Spinal cord (tissue), 9 donors: ENCODE measurements at regions not wholly inside any gene's neighbourhood (a gene's known extent, or its start where the extent isn't known, plus 50 kb on each side); places are given as distances from the start of the nearest gene placed in this dataset.

Source experiments
- DNase-seq, 6 donors: peaks; one replicate each; pipeline versions ENCODE4 v3.0.0 to v3.0.0-alpha.2; 2013 to 2015; ENCODE audit warnings: low spot score in 6 of 6, low read depth in 4 of 6
- H3K27ac ChIP-seq: one replicate; pipeline ENCODE4 v1.5.1; 2013; ENCODE audit warnings: low read depth, low read length, control low read depth
- H3K27me3 ChIP-seq: one replicate; pipeline ENCODE4 v1.6.1; 2013; ENCODE audit warnings: low read length; ENCODE audit not compliant: control insufficient read depth, insufficient read depth
- H3K36me3 ChIP-seq: one replicate; pipeline ENCODE4 v1.6.1; 2013; ENCODE audit warnings: low read length; ENCODE audit not compliant: control insufficient read depth, insufficient read depth
- H3K4me1 ChIP-seq: one replicate; pipeline ENCODE4 v1.6.1; 2013; ENCODE audit warnings: low read length; ENCODE audit not compliant: control insufficient read depth, insufficient read depth
- H3K4me3 ChIP-seq: one replicate; pipeline ENCODE4 v1.5.1; 2013; ENCODE audit warnings: low read depth, low read length, control low read depth
- H3K9me3 ChIP-seq: one replicate; pipeline ENCODE4 v1.6.1; 2013; ENCODE audit warnings: low read length; ENCODE audit not compliant: control insufficient read depth, insufficient read depth
- WGBS: methylation state at CpG from one replicate; pipeline ENCODE4 v1.1.5; 2013; ENCODE audit warnings: missing lambda C conversion rate; ENCODE audit not compliant: insufficient coverage; 5-methylcytosine and 5-hydroxymethylcytosine counted together
- donor health status: healthy.

DNA sequence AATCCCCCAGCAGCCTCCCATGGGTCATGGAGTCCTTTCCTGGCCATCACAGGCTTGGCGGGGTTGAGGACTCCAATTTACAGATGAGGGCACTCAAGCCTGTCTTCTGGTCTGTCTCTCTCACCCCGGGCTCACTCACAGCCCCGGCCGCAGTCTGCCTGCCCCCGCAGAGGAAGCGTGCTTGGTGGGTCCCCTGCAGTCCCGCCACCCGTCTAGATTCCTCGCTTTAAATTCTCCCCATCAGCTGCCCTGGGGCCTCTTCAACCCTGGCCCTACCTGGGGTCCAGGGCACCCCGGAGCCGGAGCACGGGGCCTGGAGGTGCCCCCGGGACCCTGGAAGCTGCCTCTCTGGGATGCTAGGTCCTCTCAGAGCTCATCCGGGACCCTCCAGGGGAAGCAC is 92.9 kb downstream of the ENGASE start:
- Histone ChIP-seq H3K4me1 (peaks cover 34% of the 10 kb centered on the region), H3K27me3 (no peaks in the 10 kb centered on the region), H3K9me3 (no peaks in the 10 kb centered on the region), H3K4me3 (no peak overlapping the region), H3K36me3 (peaks cover 14% of the 10 kb centered on the region), H3K27ac (no peak overlapping the region)
- no peak for DNase-seq
- WGBS: 93% methylated on average over 14 of the region's 14 CpGs

- Histone ChIP-seq H3K9me3 (no peaks in the 10 kb centered on the region), H3K27me3 (no peaks in the 10 kb centered on the region), H3K36me3 (peaks cover 14% of the 10 kb centered on the region), H3K4me1 (peaks cover 46% of the 10 kb centered on the region), H3K4me3 (no peak overlapping the region), H3K27ac (no peak overlapping the region)
- no peak for DNase-seq
- 65% methylated on average over 16 of the region's 24 CpGs for WGBS
Measured at GRCh38 chr17:79165756-79166473, 91.3 kb downstream of the ENGASE start.

DNA sequence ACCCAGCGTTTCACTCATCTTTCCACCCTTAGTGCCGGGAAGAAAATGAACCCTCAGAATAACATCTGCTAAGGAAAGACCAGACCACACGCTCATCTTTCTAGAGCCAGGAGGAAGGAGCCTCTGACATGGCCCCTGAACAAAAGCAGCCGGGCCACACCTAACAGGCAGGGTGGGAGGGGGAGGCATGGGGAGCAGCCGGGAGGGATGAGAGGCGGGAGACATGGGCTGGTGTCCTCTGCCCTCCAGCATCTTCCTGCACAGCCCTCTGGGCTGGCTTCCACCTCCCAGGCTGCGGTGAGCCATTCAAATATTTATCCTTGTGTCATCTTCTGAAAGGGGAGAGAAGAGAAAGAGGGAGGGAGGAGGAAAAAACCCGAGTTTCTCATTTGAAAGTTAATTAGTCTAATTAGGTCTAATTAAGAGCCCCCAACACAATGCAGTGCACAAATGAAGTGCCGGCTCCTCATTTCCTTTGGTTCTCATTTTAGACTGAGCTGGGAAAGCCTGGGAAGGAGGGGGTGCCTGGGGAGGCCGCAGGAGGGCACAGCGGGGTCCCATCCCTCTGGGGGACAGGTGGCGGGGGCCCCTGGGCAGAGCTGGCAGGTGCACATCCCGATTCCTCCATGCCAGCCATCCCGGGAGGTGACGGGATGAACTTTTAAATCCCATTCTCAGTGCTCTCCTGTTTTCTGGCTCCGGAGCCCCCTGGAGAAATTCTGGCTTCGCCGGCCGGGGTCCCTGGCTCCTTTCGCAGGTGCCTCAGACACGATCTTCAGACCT is 90.5 kb downstream of the ENGASE start:
- Histone ChIP-seq H3K27me3 (no peaks in the 10 kb centered on the region), H3K36me3 (peaks cover 11% of the 10 kb centered on the region), H3K4me3 (no peak overlapping the region), H3K4me1 (peaks cover 47% of the 10 kb centered on the region), H3K27ac (no peak overlapping the region), H3K9me3 (no peaks in the 10 kb centered on the region)
- 39% methylated on average over 13 of the region's 21 CpGs for WGBS
- DNase-seq: peak in 2 of 6 donors; percentile 50 to 81

- no peak for DNase-seq
- Histone ChIP-seq H3K27ac (no peak overlapping the region), H3K4me3 (no peak overlapping the region), H3K36me3 (peaks cover 11% of the 10 kb centered on the region), H3K4me1 (peaks cover 48% of the 10 kb centered on the region), H3K9me3 (no peaks in the 10 kb centered on the region), H3K27me3 (no peaks in the 10 kb centered on the region)
- WGBS: 77% methylated on average over 16 of the region's 16 CpGs
Measured at GRCh38 chr17:79164408-79164807, 89.8 kb downstream of the ENGASE start.

DNA sequence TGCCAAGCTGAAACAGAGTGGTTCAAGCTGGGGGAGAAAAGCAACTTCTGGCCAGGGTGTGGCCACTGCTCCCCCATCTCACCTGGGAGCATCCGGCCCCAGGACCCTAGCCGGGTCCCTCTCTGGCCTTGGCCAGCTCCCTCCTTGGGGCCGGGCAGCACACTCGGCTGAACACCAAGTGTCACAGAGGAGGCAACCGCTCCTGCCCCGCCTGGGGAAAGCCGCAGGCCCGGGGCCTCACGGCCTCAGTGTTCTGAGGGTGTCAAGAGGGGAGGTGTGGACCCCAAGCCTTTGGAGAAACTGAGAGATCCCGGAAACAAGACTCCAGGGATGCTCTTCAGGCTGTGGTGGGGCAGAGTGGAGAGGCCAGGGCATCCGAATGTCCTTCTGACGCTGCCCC is 88.4 kb downstream of the ENGASE start:
- H3K4me1 ChIP-seq: peaks cover 48% of the 10 kb centered on the region
- 80% methylated on average over 11 of the region's 12 CpGs for WGBS
- no peak for DNase-seq

GRCh38 chr17:79162012-79162963 is 87.7 kb downstream of the ENGASE start:
- peak in 2 of 6 donors; percentile 16 to 88 for DNase-seq

More for the DNA sequence above, 88.4 kb downstream of the ENGASE start:
- Histone ChIP-seq H3K9me3 (no peaks in the 10 kb centered on the region), H3K27me3 (no peaks in the 10 kb centered on the region), H3K36me3 (peaks cover 12% of the 10 kb centered on the region), H3K27ac (no peak overlapping the region), H3K4me3 (no peak overlapping the region)

GRCh38 chr17:79160980-79161636 is 86.5 kb downstream of the ENGASE start:
- 65% methylated on average over 10 of the region's 14 CpGs for WGBS
- no peaks in the 10 kb centered on the region for H3K27me3 ChIP-seq
- no peak overlapping the region for H3K27ac ChIP-seq
- H3K4me1 ChIP-seq: peaks cover 45% of the 10 kb centered on the region
- H3K9me3 ChIP-seq: no peaks in the 10 kb centered on the region
- H3K36me3 ChIP-seq: peaks cover 16% of the 10 kb centered on the region
- DNase-seq: no peak
- no peak overlapping the region for H3K4me3 ChIP-seq

More at GRCh38 chr17:79162012-79162963, 87.7 kb downstream of the ENGASE start:
- H3K27me3 ChIP-seq: no peaks in the 10 kb centered on the region
- peaks cover 10% of the 10 kb centered on the region for H3K36me3 ChIP-seq
- 38% methylated on average over 23 of the region's 26 CpGs for WGBS
- peaks cover 48% of the 10 kb centered on the region for H3K4me1 ChIP-seq
- no peak overlapping the region for H3K27ac ChIP-seq
- no peaks in the 10 kb centered on the region for H3K9me3 ChIP-seq
- no peak overlapping the region for H3K4me3 ChIP-seq

- Histone ChIP-seq H3K36me3 (peaks cover 14% of the 10 kb centered on the region), H3K27me3 (no peaks in the 10 kb centered on the region), H3K9me3 (no peaks in the 10 kb centered on the region), H3K27ac (no peak overlapping the region), H3K4me3 (no peak overlapping the region), H3K4me1 (peaks cover 42% of the 10 kb centered on the region)
- WGBS: 76% methylated on average over 13 of the region's 13 CpGs
- peak in 1 of 6 donors; percentile 60 for DNase-seq
Measured at GRCh38 chr17:79159926-79160325, 85.3 kb downstream of the ENGASE start.

DNA sequence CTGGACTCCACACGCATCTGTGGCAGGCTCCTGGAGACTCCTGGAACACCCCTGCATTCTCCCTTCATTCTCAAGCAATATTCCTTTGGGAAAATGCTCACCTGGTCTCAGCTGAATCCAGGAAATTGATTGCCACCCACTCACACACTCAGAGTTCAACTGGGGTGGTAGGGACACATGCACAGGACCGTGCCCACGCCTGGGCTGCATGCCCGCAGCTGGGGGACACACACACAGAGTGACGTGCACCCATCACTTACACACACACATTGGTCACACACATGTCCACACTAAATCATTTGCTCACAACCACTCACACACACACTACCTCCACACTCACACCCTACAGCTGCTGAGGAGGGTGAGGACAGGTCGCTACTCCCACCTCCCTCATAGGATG is 84.8 kb downstream of the ENGASE start:
- H3K36me3 ChIP-seq: peaks cover 14% of the 10 kb centered on the region
- H3K4me1 ChIP-seq: peaks cover 45% of the 10 kb centered on the region
- no peak for DNase-seq
- peaks cover 2% of the 10 kb centered on the region for H3K27me3 ChIP-seq
- 88% methylated on average over 6 of the region's 6 CpGs for WGBS
- H3K9me3 ChIP-seq: no peaks in the 10 kb centered on the region
- no peak overlapping the region for H3K27ac ChIP-seq
- no peak overlapping the region for H3K4me3 ChIP-seq
